ENCODE measurements at regions not wholly inside any gene's neighbourhood (a gene's known extent, or its start where the extent isn't known, plus 50 kb on each side); places are given as distances from the start of the nearest gene placed in this dataset.

DNA sequence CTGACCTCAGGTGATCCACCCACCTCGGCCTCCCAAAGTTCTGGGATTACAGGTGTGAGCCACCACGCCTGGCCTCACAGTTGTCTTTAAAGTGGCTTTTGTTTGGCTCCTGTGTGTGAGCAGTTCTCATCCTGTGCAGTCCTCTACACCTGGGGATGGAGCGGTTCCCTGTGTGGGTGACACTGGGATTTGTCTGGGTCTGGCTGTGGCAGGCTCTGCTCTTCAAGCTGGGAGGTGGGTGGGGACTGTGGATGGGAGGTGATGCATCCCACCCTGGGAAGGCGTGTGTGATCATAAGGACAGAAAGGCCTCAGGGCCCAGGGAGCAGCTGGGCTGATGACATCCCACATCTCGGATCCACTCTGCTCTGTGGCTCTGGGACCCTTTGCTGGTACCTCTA, 1266.8 kb downstream of the BRD1 start:
- TF ChIP-seq POLR2A (IDR thresholded peaks at IDR 0.05) (no peak), CTCF (IDR thresholded peaks at IDR 0.05) (no peak)

Measured in adrenal gland (tissue), 5 donors.